Ascending aorta (tissue), 2 donors: ENCODE measurements at regions not wholly inside any gene's neighbourhood (a gene's known extent, or its start where the extent isn't known, plus 50 kb on each side); places are given as distances from the start of the nearest gene placed in this dataset.

ENCODE experiments used
- DNase-seq, 2 donors: peaks; one replicate each; pipeline ENCODE4 v3.0.0-alpha.2; 2019; ENCODE audit warnings: low spot score in 2 of 2
- H3K27ac ChIP-seq, 2 donors: fragments of 200-600 bp; sonication (generic); one replicate each; pipeline ENCODE4 v1.5.1; 2016 to 2017; ENCODE audit warnings: mild to moderate bottlenecking in 1 of 2
- H3K27me3 ChIP-seq: fragments of 200-600 bp; sonication (generic); one replicate; pipeline ENCODE4 v1.5.1; 2017
- H3K36me3 ChIP-seq, 2 donors: fragments of 200-600 bp; sonication (generic); one replicate each; pipeline ENCODE4 v1.5.1; 2016
- H3K4me1 ChIP-seq, 2 donors: fragments of 200-600 bp; sonication (generic); one replicate each; pipeline ENCODE4 v1.5.1; 2016 to 2017; ENCODE audit warnings: mild to moderate bottlenecking in 1 of 2
- H3K4me3 ChIP-seq, 2 donors: fragments of 200-600 bp; sonication (generic); one replicate each; pipeline ENCODE4 v1.5.1; 2016 to 2017; ENCODE audit warnings: mild to moderate bottlenecking in 1 of 2
- H3K9me3 ChIP-seq, 2 donors: fragments of 200-600 bp; sonication (generic); one replicate each; pipeline ENCODE4 v1.5.1; 2016
- intact Hi-C: fragments of 100-400 bp; cut with DNase I; formaldehyde crosslinking; loops from one replicate; pipeline ENCODE4 v1.15.1; 2023
- TF ChIP-seq, protein P1 (sequence below), 3 experiments: fragments of 200-600 bp in 2 of 3; fragments of 450-650 bp in 1 of 3; sonication (generic) in 2 of 3; IDR thresholded peaks; one replicate each; pipeline ENCODE4 v1.5.1; 2016 to 2019; ENCODE audit warnings: antibody characterized with exemption in 3 of 3, mild to moderate bottlenecking in 1 of 3, moderate library complexity in 1 of 3

DNA sequence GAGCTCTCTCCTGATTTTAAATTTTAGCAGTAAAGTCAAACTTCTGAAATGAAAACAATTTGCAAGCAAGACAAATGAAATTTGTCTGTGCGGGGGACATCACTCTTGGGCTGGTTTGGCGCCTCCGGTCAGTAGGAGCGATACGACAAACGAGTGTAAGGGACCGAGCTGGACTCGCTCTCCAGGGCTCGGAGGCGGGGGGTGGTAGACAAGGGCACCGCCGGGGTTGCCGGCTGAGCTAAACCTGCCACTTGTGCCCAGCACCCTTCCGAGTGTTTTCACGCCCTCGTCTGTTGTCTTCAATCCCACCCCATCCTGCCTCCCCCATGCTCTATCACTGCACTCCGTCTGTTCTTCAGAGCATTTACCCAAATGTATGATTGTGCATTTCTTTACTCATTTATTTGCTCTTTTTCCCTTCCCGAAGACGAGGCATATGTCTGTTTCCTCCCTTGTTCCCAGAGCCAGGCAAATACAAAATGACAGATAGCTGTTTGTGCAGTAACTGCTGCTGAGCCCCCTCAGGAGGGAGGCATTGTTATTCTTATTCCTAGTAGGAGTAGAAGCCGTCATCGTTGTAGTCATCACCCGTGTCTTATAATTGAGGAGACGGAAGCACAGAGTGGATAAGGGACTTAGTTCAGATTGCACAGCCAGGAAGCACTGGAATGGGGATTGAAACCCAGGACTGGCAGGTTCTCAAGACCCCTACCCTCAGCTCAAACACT is 62.8 kb upstream of the APCDD1L start:
- TF ChIP-seq, protein P1, sequence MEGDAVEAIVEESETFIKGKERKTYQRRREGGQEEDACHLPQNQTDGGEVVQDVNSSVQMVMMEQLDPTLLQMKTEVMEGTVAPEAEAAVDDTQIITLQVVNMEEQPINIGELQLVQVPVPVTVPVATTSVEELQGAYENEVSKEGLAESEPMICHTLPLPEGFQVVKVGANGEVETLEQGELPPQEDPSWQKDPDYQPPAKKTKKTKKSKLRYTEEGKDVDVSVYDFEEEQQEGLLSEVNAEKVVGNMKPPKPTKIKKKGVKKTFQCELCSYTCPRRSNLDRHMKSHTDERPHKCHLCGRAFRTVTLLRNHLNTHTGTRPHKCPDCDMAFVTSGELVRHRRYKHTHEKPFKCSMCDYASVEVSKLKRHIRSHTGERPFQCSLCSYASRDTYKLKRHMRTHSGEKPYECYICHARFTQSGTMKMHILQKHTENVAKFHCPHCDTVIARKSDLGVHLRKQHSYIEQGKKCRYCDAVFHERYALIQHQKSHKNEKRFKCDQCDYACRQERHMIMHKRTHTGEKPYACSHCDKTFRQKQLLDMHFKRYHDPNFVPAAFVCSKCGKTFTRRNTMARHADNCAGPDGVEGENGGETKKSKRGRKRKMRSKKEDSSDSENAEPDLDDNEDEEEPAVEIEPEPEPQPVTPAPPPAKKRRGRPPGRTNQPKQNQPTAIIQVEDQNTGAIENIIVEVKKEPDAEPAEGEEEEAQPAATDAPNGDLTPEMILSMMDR (IDR thresholded peaks at IDR 0.05): no peak
- no peak for DNase-seq
- Histone ChIP-seq H3K27ac (no peak overlapping the region), H3K27me3 (no peaks in the 10 kb centered on the region), H3K4me1 (no peaks in the 10 kb centered on the region), H3K9me3 (no peaks in the 10 kb centered on the region), H3K4me3 (no peak overlapping the region), H3K36me3 (no peaks in the 10 kb centered on the region)
- intact Hi-C loops: no loop called here

DNA sequence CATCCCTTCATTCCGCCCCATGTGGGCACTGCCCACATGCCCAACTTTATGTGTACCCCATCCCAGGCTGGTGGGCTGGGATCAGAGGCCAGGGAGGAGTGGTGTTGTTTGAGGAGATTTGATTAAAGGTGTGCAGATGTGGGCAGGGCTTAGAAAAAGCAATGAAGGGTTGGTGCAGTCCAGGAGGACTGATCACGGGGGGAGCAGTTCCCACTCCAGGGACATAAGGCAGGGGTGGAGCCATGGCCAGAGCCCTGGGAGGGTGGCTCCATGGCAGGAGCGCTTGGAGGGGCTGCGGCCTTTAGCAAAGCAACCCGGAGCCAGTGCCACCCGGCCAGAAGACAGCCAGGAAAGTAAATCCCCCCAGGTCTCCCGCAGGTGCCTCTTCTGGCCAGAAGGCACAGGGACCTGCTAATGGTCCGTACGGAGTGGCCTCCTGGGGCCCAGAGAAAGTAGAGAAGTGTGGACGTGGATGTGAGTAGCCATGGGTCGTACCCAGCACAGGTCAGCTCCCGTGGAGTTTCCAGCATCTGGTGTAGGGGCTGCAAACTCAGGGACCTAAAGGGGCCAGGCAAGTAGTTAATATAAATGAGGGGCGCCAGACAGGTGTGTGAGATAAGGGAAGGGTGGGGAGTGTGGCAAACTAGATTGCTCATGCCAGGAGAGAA is 62.1 kb upstream of the APCDD1L start:
- no peaks in the 10 kb centered on the region for H3K27me3 ChIP-seq
- no peak for DNase-seq

DNA sequence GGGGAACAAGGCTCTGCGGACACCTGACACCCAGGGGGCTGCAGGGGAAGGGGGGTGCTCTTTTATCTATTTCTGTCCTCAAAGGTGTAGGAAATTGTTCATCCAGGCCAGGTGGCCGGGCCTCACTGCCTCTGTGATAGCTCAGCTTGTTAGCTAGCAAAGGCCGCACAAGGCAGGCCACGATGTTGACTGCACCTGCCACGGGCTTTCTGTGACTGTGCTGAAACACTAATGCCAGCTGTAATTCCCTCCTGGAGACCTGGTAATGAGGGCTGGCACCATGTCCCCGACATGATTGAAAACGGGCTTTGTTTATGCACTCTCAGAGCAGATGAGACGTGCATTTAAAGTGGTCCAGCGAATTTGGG is 61.4 kb upstream of the APCDD1L start:
- Histone ChIP-seq H3K27ac (no peak overlapping the region), H3K4me1 (peaks cover 0 to 6% of the 10 kb centered on the region in 2 donors), H3K27me3 (no peaks in the 10 kb centered on the region), H3K4me3 (no peak overlapping the region), H3K9me3 (no peaks in the 10 kb centered on the region), H3K36me3 (no peaks in the 10 kb centered on the region)
- TF ChIP-seq, protein P1 (IDR thresholded peaks at IDR 0.05): no peak
- no peak for DNase-seq
- intact Hi-C loops: no loop called here

More for the DNA sequence above, 62.1 kb upstream of the APCDD1L start:
- Histone ChIP-seq H3K4me1 (no peaks in the 10 kb centered on the region), H3K4me3 (no peak overlapping the region), H3K36me3 (no peaks in the 10 kb centered on the region), H3K9me3 (no peaks in the 10 kb centered on the region), H3K27ac (no peak overlapping the region)
- intact Hi-C loops: no loop called here
- TF ChIP-seq, protein P1 (IDR thresholded peaks at IDR 0.05): no peak

DNA sequence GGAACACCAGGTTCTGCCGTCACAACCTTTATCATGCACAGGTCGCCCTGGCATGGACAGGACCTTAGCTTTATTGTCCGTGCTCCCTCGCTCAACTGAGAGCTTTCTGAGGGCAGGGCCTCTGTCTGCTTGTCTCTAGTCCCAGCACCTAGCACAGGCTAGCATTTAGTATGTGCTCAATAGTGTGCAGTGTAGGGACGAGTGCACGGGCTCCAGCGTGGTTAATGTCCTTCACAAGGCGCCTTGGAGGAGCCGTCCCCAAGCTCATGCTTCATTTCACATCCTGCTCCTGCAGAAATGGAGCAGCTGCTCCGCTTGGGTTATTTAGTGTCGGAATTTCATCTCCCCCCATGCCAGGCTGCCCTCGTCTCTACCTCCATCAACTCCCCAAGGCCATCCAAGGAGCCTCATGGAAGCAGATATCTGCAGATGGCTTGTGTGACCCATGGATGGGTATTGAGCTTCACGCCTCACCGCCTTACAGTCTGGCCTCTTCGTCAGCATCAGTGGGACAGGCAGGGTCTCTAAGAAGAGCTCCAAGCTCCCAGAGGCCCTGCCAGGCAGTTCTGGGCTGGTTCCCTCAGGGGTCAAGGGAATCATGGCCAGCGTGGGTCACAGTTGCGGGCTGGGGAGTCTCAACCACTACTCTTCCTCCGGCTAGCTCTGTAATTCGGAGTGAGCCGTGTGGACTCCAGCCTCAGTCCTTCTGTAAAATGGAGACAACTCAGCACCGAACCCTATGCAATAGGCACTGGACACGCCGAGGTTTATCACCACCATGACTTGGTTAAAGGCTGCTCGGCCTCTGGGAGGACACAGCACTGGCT is 60.8 kb upstream of the APCDD1L start:
- no peaks in the 10 kb centered on the region for H3K36me3 ChIP-seq
- peaks cover 0 to 9% of the 10 kb centered on the region in 2 donors for H3K4me1 ChIP-seq
- no peak overlapping the region for H3K27ac ChIP-seq
- TF ChIP-seq, protein P1 (IDR thresholded peaks at IDR 0.05): no peak
- DNase-seq: no peak
- intact Hi-C loops: no loop called here
- no peak overlapping the region for H3K4me3 ChIP-seq
- no peaks in the 10 kb centered on the region for H3K9me3 ChIP-seq
- no peaks in the 10 kb centered on the region for H3K27me3 ChIP-seq

DNA sequence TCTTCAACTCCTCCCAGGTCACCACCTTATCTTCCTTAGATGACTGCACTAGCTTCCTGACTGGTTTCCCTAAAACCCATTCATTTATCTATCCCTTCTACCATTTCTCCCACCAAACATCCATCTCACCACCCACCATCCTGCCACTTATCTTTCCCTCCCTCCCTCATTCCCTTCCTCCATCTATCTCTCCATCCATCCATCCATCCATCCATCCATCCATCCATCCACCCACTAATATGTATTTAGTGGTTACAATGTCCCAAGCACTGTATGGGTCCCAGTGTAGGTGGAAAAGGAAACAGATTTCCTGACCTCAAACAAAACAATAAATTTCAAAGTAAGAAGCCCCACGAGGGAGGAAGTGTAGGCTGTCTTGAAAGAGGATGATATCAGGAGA is 59.3 kb upstream of the APCDD1L start:
- TF ChIP-seq, protein P1 (IDR thresholded peaks at IDR 0.05): no peak
- Histone ChIP-seq H3K4me3 (no peak overlapping the region), H3K4me1 (peaks cover 0 to 13% of the 10 kb centered on the region in 2 donors), H3K9me3 (no peaks in the 10 kb centered on the region), H3K27me3 (no peaks in the 10 kb centered on the region), H3K36me3 (no peaks in the 10 kb centered on the region), H3K27ac (no peak overlapping the region)
- intact Hi-C loops: no loop called here
- DNase-seq: no peak
